ENCODE measurements at regions not wholly inside any gene's neighbourhood (a gene's known extent, or its start where the extent isn't known, plus 50 kb on each side); places are given as distances from the start of the nearest gene placed in this dataset.

- TF ChIP-seq TCF4 (CRISPR knock-in tag; IDR thresholded peaks at IDR 0.05; ENCODE audit: borderline replicate concordance) (no peak), RARB (CRISPR knock-in tag; IDR thresholded peaks at IDR 0.05) (no peak), TOX (CRISPR knock-in tag; IDR thresholded peaks at IDR 0.05; ENCODE audit: borderline replicate concordance) (no peak), ZC3H10 (CRISPR knock-in tag; IDR thresholded peaks at IDR 0.05) (no peak), CSRNP3 (CRISPR knock-in tag; IDR thresholded peaks at IDR 0.05) (no peak), PPARA (CRISPR knock-in tag; IDR thresholded peaks at IDR 0.05; ENCODE audit: borderline replicate concordance) (no peak), TSHZ2 (CRISPR knock-in tag; IDR thresholded peaks at IDR 0.05) (no peak), ZFP3 (CRISPR knock-in tag; IDR thresholded peaks at IDR 0.05) (no peak), ISL1 (CRISPR knock-in tag; IDR thresholded peaks at IDR 0.05) (no peak), SNAI2 (CRISPR knock-in tag; IDR thresholded peaks at IDR 0.05) (no peak), POU6F1 (CRISPR knock-in tag; IDR thresholded peaks at IDR 0.05; ENCODE audit: borderline replicate concordance, low read depth) (no peak), OSR1 (CRISPR knock-in tag; IDR thresholded peaks at IDR 0.05) (no peak), ZFP30 (CRISPR knock-in tag; IDR thresholded peaks at IDR 0.05) (no peak), ESRRG (CRISPR knock-in tag; IDR thresholded peaks at IDR 0.05) (no peak)
- ATAC-seq: no peak
These were observed 118.4 kb upstream of the AKIRIN2 start for GRCh38 chr6:87820343-87820984.

- TF ChIP-seq GLIS3 (CRISPR knock-in tag; IDR thresholded peaks at IDR 0.05): no peak
- no peak for TF ChIP-seq ZFP3 (CRISPR knock-in tag; IDR thresholded peaks at IDR 0.05)
- TF ChIP-seq ZNF70 (CRISPR knock-in tag; IDR thresholded peaks at IDR 0.05): no peak
- TF ChIP-seq TSHZ2 (CRISPR knock-in tag; IDR thresholded peaks at IDR 0.05): no peak
- TF ChIP-seq POU6F1 (CRISPR knock-in tag; IDR thresholded peaks at IDR 0.05; ENCODE audit: borderline replicate concordance, low read depth): no peak
- no peak for TF ChIP-seq BACH2 (CRISPR knock-in tag; IDR thresholded peaks at IDR 0.05; ENCODE audit: borderline replicate concordance)
- no peak for TF ChIP-seq ISL1 (CRISPR knock-in tag; IDR thresholded peaks at IDR 0.05)
- TF ChIP-seq TCF4 (CRISPR knock-in tag; IDR thresholded peaks at IDR 0.05; ENCODE audit: borderline replicate concordance): no peak
- TF ChIP-seq ZNF8 (CRISPR knock-in tag; IDR thresholded peaks at IDR 0.05): no peak
- TF ChIP-seq CSDC2 (CRISPR knock-in tag; IDR thresholded peaks at IDR 0.05): no peak
- TF ChIP-seq ZC3H10 (CRISPR knock-in tag; IDR thresholded peaks at IDR 0.05): no peak
- TF ChIP-seq TOX (CRISPR knock-in tag; IDR thresholded peaks at IDR 0.05; ENCODE audit: borderline replicate concordance): no peak
- TF ChIP-seq SNAI2 (CRISPR knock-in tag; IDR thresholded peaks at IDR 0.05): no peak
- TF ChIP-seq PPARA (CRISPR knock-in tag; IDR thresholded peaks at IDR 0.05; ENCODE audit: borderline replicate concordance): no peak
- no peak for ATAC-seq
These were observed 115.2 kb upstream of the AKIRIN2 start for GRCh38 chr6:87817183-87817582.
